Lower leg skin (tissue), 3 donors: ENCODE measurements at regions not wholly inside any gene's neighbourhood (a gene's known extent, or its start where the extent isn't known, plus 50 kb on each side); places are given as distances from the start of the nearest gene placed in this dataset.

Source experiments
- CTCF ChIP-seq, 3 donors: fragments of 450-650 bp; IDR thresholded peaks; one replicate each; pipeline ENCODE4 v1.5.1; 2016; ENCODE audit warnings: antibody characterized with exemption in 3 of 3, mild to moderate bottlenecking in 3 of 3, moderate library complexity in 2 of 3
- POLR2A ChIP-seq, 2 donors: fragments of 450-650 bp; IDR thresholded peaks; one replicate each; pipeline ENCODE4 v1.6.1; 2016 to 2017; ENCODE audit warnings: antibody characterized with exemption in 2 of 2, mild to moderate bottlenecking in 1 of 2, moderate library complexity in 1 of 2

- TF ChIP-seq CTCF (IDR thresholded peaks at IDR 0.05) (no peak), POLR2A (IDR thresholded peaks at IDR 0.05) (no peak)
Measured at GRCh38 chr3:40652072-40652471, 127.3 kb downstream of the ZNF621 start.
